SK-N-MC (cell line): ENCODE measurements at regions not wholly inside any gene's neighbourhood (a gene's known extent, or its start where the extent isn't known, plus 50 kb on each side); places are given as distances from the start of the nearest gene placed in this dataset.

Experiments used
- DNase-seq: peaks from one replicate; pipeline ENCODE4 v3.0.0-alpha.2; 2011; ENCODE audit warnings: low read depth, low spot score
- H3K27ac ChIP-seq: fragments of 200-600 bp; sonication (generic); 2 replicates; pipeline ENCODE4 v1.5.1; 2016; ENCODE audit warnings: mixed run types
- H3K36me3 ChIP-seq: fragments of 200-600 bp; sonication (generic); 2 replicates; pipeline ENCODE4 v1.6.1; 2017; ENCODE audit warnings: antibody characterized with exemption, low read length, mixed read lengths; ENCODE audit not compliant: insufficient read depth
- H3K4me3 ChIP-seq: fragments of 200-600 bp; sonication (generic); 2 replicates; pipeline ENCODE4 v1.5.1; 2016
- H3K9ac ChIP-seq: fragments of 200-600 bp; sonication (generic); 2 replicates; pipeline ENCODE4 v1.8.0; 2017; ENCODE audit warnings: mixed run types, mixed read lengths; ENCODE audit not compliant: insufficient read length
- H3K9me3 ChIP-seq: fragments of 200-600 bp; sonication (generic); 2 replicates; pipeline ENCODE4 v1.6.1; 2017; ENCODE audit warnings: low read depth, mild to moderate bottlenecking, antibody characterized with exemption, low read length, moderate library complexity, mixed read lengths
- EZH2 ChIP-seq: fragments of 200-600 bp; sonication (generic); IDR thresholded peaks from one replicate; pipeline ENCODE4 v1.6.1; 2017; ENCODE audit warnings: antibody characterized with exemption
- FOXP2 ChIP-seq: optimal IDR thresholded peaks from 2 replicates; pipeline ENCODE3; 2011; ENCODE audit warnings: mild to moderate bottlenecking, moderate library complexity; ENCODE audit not compliant: insufficient read depth; ENCODE audit errors: extremely low read length, control extremely low read depth
- POLR2AphosphoS5 ChIP-seq: IDR thresholded peaks from 2 replicates; pipeline ENCODE4 v1.6.1; 2012; ENCODE audit warnings: mild to moderate bottlenecking, low read depth, low read length, borderline replicate concordance

DNA sequence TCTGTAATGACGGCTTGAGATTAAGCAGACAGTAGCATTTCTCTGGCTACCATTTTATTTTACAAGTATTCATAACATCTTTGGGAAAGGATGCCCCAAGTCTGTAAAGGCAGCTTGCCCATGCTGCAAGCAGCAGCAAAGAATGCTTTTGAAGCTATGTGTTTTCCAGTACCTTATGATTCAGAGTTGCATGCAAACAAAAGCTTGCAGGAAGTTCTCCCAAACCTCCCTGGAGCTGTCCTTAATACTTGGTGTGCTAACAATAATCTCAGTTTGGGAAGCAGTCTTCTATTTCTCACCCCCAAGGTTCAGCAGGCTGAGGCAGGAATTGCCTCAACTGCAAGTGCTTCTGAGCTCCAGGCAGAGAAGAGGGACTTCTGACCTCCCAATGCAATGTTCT is 60.8 kb downstream of the CCNA1 start:
- DNase-seq: no peak
- no peak for TF ChIP-seq POLR2AphosphoS5
- no peak for TF ChIP-seq FOXP2
- no peak for TF ChIP-seq EZH2
- Histone ChIP-seq H3K4me3 (no peak overlapping the region), H3K9me3 (no peaks in the 10 kb centered on the region), H3K9ac (no peak overlapping the region), H3K27ac (no peak overlapping the region), H3K36me3 (no peaks in the 10 kb centered on the region)

DNA sequence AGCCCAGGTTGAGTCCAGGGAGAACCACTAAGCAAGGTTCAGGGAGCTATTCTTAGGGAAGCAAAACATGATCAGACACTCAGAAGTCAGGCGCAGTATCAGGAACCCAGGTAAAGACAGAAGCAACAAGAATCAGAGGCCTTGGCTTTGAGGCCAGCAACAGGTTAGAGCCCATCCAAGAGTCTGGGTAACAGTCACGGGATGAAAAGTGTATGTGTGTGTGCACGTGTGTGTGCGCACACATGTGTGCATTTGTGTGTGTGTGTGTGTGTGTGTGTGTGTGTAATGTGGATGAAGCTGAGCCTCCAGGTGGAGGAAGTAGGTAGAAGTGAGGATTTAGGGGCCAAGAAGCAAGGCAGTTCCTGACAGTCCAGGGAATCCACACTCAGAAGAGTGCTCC is 63.1 kb downstream of the CCNA1 start:
- Histone ChIP-seq H3K9ac (no peak overlapping the region), H3K36me3 (no peaks in the 10 kb centered on the region), H3K27ac (no peak overlapping the region), H3K4me3 (no peak overlapping the region), H3K9me3 (no peaks in the 10 kb centered on the region)
- no peak for TF ChIP-seq POLR2AphosphoS5
- TF ChIP-seq EZH2: no peak
- DNase-seq: no peak

GRCh38 chr13:36509369-36509768 is 77.1 kb downstream of the CCNA1 start:
- Histone ChIP-seq H3K36me3 (no peaks in the 10 kb centered on the region), H3K9me3 (no peaks in the 10 kb centered on the region), H3K27ac (no peak overlapping the region), H3K9ac (no peak overlapping the region), H3K4me3 (no peak overlapping the region)
- no peak for DNase-seq
- TF ChIP-seq POLR2AphosphoS5 (no peak), FOXP2 (no peak), EZH2 (no peak)

DNA sequence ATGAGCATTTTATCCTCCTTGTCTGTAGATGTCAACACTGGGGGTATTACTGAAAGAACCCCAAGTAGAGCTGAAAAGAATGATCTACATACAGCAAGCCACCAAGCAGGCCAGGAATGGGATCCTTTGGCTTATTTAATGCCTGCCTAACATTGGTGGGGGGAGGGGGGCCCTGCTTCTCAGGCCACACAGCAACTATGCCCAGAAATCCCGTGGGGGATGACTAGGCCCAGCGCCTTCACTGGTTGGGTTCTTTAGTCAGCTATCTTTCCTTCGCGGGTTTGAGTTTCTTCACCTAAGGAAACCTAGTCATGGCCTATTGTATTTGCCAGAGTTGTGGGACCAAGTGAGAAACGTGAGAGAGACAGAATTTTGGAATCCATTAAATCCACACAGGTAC is 80.5 kb downstream of the CCNA1 start:
- no peak for TF ChIP-seq FOXP2
- no peak for TF ChIP-seq EZH2
- no peak for TF ChIP-seq POLR2AphosphoS5
- H3K9me3 ChIP-seq: no peaks in the 10 kb centered on the region
- no peak overlapping the region for H3K27ac ChIP-seq
- no peak for DNase-seq
- no peak overlapping the region for H3K4me3 ChIP-seq
- no peak overlapping the region for H3K9ac ChIP-seq
- H3K36me3 ChIP-seq: no peaks in the 10 kb centered on the region

GRCh38 chr13:36513266-36513665 is 81.0 kb downstream of the CCNA1 start:
- Histone ChIP-seq H3K4me3 (no peak overlapping the region), H3K36me3 (no peaks in the 10 kb centered on the region), H3K9me3 (no peaks in the 10 kb centered on the region), H3K27ac (peak overlapping the region; percentile 43; the same call in 1 of the 2 replicates), H3K9ac (no peak overlapping the region)
- no peak for DNase-seq
- TF ChIP-seq POLR2AphosphoS5 (no peak), FOXP2 (no peak), EZH2 (no peak)

GRCh38 chr13:36515466-36515865 is 83.2 kb downstream of the CCNA1 start:
- no peak for TF ChIP-seq POLR2AphosphoS5
- no peak for TF ChIP-seq FOXP2
- TF ChIP-seq EZH2: no peak
- no peak overlapping the region for H3K4me3 ChIP-seq
- H3K9me3 ChIP-seq: no peaks in the 10 kb centered on the region
- no peaks in the 10 kb centered on the region for H3K36me3 ChIP-seq
- H3K27ac ChIP-seq: peak overlapping the region; percentile 92; the same call in 1 of the 2 replicates
- DNase-seq: no peak
- no peak overlapping the region for H3K9ac ChIP-seq

- Histone ChIP-seq H3K36me3 (no peaks in the 10 kb centered on the region), H3K9me3 (no peaks in the 10 kb centered on the region), H3K9ac (no peak overlapping the region), H3K4me3 (peak overlapping the region; percentile 47; the same call in 1 of the 2 replicates), H3K27ac (peak overlapping the region; percentile 92)
- no peak for DNase-seq
- TF ChIP-seq EZH2: no peak
- TF ChIP-seq FOXP2: no peak
- no peak for TF ChIP-seq POLR2AphosphoS5
These were observed 83.9 kb downstream of the CCNA1 start for GRCh38 chr13:36516225-36516624.

GRCh38 chr13:36518707-36519106 is 86.4 kb downstream of the CCNA1 start:
- DNase-seq: no peak
- Histone ChIP-seq H3K27ac (no peak overlapping the region), H3K4me3 (no peak overlapping the region), H3K36me3 (no peaks in the 10 kb centered on the region), H3K9me3 (peaks cover 5% of the 10 kb centered on the region; the same call in 1 of the 2 replicates), H3K9ac (no peak overlapping the region)
- TF ChIP-seq POLR2AphosphoS5 (no peak), EZH2 (no peak), FOXP2 (no peak)

DNA sequence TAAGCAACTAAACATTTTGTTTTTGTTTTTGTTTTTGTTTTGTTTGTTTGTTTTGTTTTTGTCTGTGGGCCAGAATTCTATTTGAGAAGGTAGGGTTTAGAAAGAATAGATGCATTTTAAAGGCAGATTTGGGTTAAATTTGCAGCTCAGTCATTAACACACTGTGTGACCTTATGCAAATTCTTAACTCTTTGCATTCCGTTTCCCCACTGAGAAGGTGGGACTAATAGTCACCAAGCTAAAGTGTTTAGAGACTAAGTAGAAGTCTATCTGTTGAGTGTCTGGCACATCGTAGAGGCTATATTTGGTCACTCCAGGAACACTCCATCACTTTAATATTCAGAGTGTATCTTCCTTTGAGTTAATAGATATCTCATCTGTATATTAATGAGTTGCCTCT is 87.1 kb downstream of the CCNA1 start:
- no peak overlapping the region for H3K4me3 ChIP-seq
- TF ChIP-seq FOXP2 (no peak), EZH2 (no peak), POLR2AphosphoS5 (no peak)
- DNase-seq: no peak

DNA sequence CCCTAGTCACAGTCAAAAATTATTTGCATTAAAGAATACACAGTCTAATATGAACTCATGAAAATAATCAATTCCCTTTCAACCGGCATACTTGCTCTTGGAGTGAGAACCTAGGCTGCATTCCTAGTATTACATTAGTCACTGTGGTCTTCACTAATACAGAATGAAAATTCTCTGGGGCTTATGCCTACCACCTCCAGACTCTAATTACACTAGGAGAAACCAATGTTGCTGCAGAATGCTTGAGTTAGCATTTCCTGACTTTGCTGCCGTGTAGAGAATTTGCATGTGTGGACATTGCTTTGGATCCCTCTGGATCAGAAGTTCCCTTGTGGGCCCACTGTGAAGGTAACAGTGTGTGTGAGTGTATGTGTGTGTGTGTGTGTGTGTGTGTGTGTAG is 87.8 kb downstream of the CCNA1 start:
- H3K4me3 ChIP-seq: peak overlapping the region; percentile 55
- peaks cover 5% of the 10 kb centered on the region; the same call in 1 of the 2 replicates for H3K9me3 ChIP-seq
- H3K36me3 ChIP-seq: no peaks in the 10 kb centered on the region
- peak overlapping the region; percentile 88 for H3K27ac ChIP-seq
- peak overlapping the region; percentile 4 for H3K9ac ChIP-seq
- no peak for TF ChIP-seq FOXP2
- TF ChIP-seq POLR2AphosphoS5: no peak
- no peak for TF ChIP-seq EZH2
- no peak for DNase-seq

More for the DNA sequence above, 87.1 kb downstream of the CCNA1 start:
- H3K9me3 ChIP-seq: peaks cover 5% of the 10 kb centered on the region; the same call in 1 of the 2 replicates
- H3K9ac ChIP-seq: no peak overlapping the region
- peak overlapping the region; percentile 88 for H3K27ac ChIP-seq
- H3K36me3 ChIP-seq: no peaks in the 10 kb centered on the region
